PC-3 (cell line): ENCODE measurements at regions not wholly inside any gene's neighbourhood (a gene's known extent, or its start where the extent isn't known, plus 50 kb on each side); places are given as distances from the start of the nearest gene placed in this dataset.

ENCODE experiments used
- ATAC-seq: fragments of 200-7000 bp; cut with Tn5 transposase; 2 replicates; pipeline ENCODE4 v1.9.1; 2020; ENCODE audit warnings: mild to moderate bottlenecking, moderate library complexity
- BruUV-seq: library from RNA; stranded (reverse); fragments of 400-500 nt; replicated peaks from 2 replicates; lab custom pipeline; 2021; lab: Mats Ljungman, UMichigan
- CTCF ChIA-PET: fragments of 300-600 bp; sonication (Branson Sonifier 250); formaldehyde crosslinking; loops from one replicate; lab custom pipeline; 2022; ENCODE audit warnings: antibody characterized with exemption; lab: Charles Lee
- POLR2A ChIA-PET: fragments of 300-600 bp; sonication (Branson Sonifier 250); formaldehyde crosslinking; loops from one replicate; lab custom pipeline; 2022; ENCODE audit warnings: antibody characterized with exemption; ENCODE audit not compliant: unreplicated experiment; lab: Charles Lee
- DNase-seq: peaks from one replicate; pipeline ENCODE4 v3.0.0-alpha.2; 2015
- H2AFZ ChIP-seq: fragments of 300-600 bp; sonication (generic); 2 replicates; pipeline ENCODE4 v1.6.0; 2016; ENCODE audit warnings: antibody characterized with exemption, low read length
- H3F3A ChIP-seq: fragments of 300-600 bp; sonication (generic); one replicate; pipeline ENCODE4 v1.6.0; 2017; ENCODE audit warnings: antibody characterized with exemption, low read length, control low read depth, mild to moderate bottlenecking; ENCODE audit not compliant: unreplicated experiment
- H3K27ac ChIP-seq: fragments of 300-600 bp; sonication (generic); 2 replicates; pipeline ENCODE4 v1.5.1; 2016; ENCODE audit warnings: mild to moderate bottlenecking, low read length
- H3K27me3 ChIP-seq: fragments of 300-600 bp; sonication (generic); 2 replicates; pipeline ENCODE4 v1.6.1; 2016; ENCODE audit warnings: low read length, mixed read lengths
- H3K36me3 ChIP-seq: fragments of 300-600 bp; sonication (generic); 2 replicates; pipeline ENCODE4 v1.6.1; 2016; ENCODE audit warnings: low read depth, mixed run types, low read length, mixed read lengths
- H3K4me1 ChIP-seq: fragments of 300-600 bp; sonication (generic); 2 replicates; pipeline ENCODE4 v1.5.1; 2016; ENCODE audit warnings: low read length; ENCODE audit not compliant: insufficient read depth
- H3K4me2 ChIP-seq: fragments of 300-600 bp; sonication (generic); 2 replicates; pipeline ENCODE4 v1.6.0; 2016; ENCODE audit warnings: low read length
- H3K4me3 ChIP-seq: fragments of 300-600 bp; sonication (generic); 2 replicates; pipeline ENCODE4 v1.5.1; 2016; ENCODE audit warnings: mild to moderate bottlenecking, low read length, mixed read lengths
- H3K79me2 ChIP-seq: fragments of 300-600 bp; sonication (generic); 2 replicates; pipeline ENCODE4 v1.6.1; 2017; ENCODE audit warnings: low read length, mixed read lengths
- H3K9ac ChIP-seq: fragments of 300-600 bp; sonication (generic); 2 replicates; pipeline ENCODE4 v1.6.0; 2016; ENCODE audit warnings: mild to moderate bottlenecking, low read length
- H3K9me2 ChIP-seq: fragments of 300-600 bp; sonication (generic); replicated peaks from 2 replicates; pipeline ENCODE4 v1.6.1; 2016; ENCODE audit warnings: mixed run types, low read length, mixed read lengths
- H3K9me3 ChIP-seq: fragments of 300-600 bp; sonication (generic); 2 replicates; pipeline ENCODE4 v1.6.1; 2016; ENCODE audit warnings: low read length, mixed read lengths
- H4K20me1 ChIP-seq: fragments of 300-600 bp; sonication (generic); 2 replicates; pipeline ENCODE4 v1.6.1; 2016; ENCODE audit warnings: low read length, mixed read lengths
- CTCF ChIP-seq: fragments of 300-600 bp; sonication (generic); conservative IDR thresholded peaks from 2 replicates; pipeline ENCODE4 v1.5.1; 2017; ENCODE audit warnings: antibody characterized with exemption, low read depth, mild to moderate bottlenecking, low read length
- EZH2 ChIP-seq: fragments of 300-600 bp; sonication (generic); IDR thresholded peaks from one replicate; pipeline ENCODE4 v1.6.1; 2017; ENCODE audit warnings: antibody characterized with exemption, mild to moderate bottlenecking, low read length; ENCODE audit not compliant: unreplicated experiment
- EZH2phosphoT487 ChIP-seq: fragments of 300-600 bp; sonication (generic); IDR thresholded peaks from 2 replicates; pipeline ENCODE4 v1.6.1; 2018; ENCODE audit warnings: mild to moderate bottlenecking, antibody characterized with exemption, low read length, borderline replicate concordance
- intact Hi-C: fragments of 100-400 bp; cut with micrococcal nuclease; formaldehyde crosslinking; loops from 2 replicates; pipeline ENCODE4 v1.9.0; 2023

DNA sequence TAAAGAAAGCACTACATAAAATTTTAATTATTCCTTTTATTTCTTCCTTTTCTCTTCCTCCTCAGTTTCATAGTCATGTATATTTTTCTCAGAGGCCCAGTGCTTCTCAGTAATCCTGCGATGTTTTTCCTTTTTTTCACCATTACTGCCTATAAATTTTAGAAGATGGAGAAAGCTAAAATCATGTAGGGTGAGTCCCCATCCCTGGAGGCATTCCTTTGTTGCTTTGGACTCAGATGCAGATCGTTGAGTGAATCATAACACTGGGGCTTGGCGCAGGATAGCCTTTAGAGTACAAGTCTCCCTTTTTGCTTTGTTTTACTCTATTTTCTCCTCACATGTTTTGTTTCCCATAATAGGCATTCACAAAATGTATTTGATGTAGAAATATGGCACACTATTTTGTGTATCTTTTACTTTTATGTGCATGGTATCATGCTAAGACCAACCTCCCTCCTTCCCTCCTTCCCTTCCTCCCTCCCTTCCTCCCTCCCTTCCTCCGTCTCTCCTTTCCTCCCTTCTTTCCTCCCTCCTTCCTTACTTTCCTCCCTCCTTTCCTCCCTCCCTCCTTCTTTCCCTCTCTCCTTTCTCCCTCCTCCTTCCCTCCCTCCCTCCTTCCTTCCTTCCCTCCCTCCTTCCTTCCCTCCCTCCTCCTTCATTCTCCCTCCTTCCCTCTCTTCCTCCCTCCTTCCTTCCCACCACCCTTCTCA lies 72.4 kb downstream of the NUDT12 start:
- Histone ChIP-seq H3K9me3 (peaks cover 6% of the 10 kb centered on the region; the same call in 1 of the 2 replicates), H3K9ac (no peak overlapping the region), H2AFZ (no peak overlapping the region), H3K27ac (no peak overlapping the region), H3K27me3 (no peaks in the 10 kb centered on the region), H3K4me3 (no peak overlapping the region), H3F3A (no peaks in the 10 kb centered on the region), H3K9me2 (no peaks in the 10 kb centered on the region), H3K4me1 (no peaks in the 10 kb centered on the region), H3K4me2 (no peak overlapping the region), H3K79me2 (no peaks in the 10 kb centered on the region), H3K36me3 (no peaks in the 10 kb centered on the region), H4K20me1 (no peaks in the 10 kb centered on the region)
- DNase-seq (no peak), ATAC-seq (no peak)
- intact Hi-C loops = no loop called here
- TF ChIP-seq EZH2 = no peak
- no peak for TF ChIP-seq EZH2phosphoT487
- TF ChIP-seq CTCF = no peak
- CTCF ChIA-PET = no interaction called here
- BruUV-seq = no TSS peak
- POLR2A ChIA-PET = interaction anchor here (0.5 kb wide), 1 partner anchor 132 kb away, joined by 4 read pairs; no protein-coding TSS in a partner anchor

DNA sequence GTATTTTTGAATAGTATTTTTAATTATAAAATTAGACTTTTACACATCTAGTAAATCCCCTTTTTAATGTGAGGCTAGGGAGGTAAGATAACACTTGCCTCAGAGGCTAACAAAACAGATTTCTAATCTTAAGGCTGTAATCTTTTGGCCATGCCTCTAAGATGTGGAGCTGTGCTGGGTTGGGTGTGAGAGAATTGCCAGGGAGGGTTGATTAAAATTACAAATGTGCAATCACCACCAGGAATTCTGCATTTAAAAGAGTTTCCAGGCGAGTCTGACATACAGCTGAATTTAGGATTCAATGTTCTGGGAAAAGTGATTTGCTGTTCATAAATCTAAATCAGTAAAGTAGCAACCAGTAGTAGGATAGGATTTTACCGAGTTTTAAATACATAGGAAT lies 73.3 kb downstream of the NUDT12 start:
- H3F3A ChIP-seq = no peaks in the 10 kb centered on the region
- no peaks in the 10 kb centered on the region for H3K9me2 ChIP-seq
- H3K36me3 ChIP-seq = no peaks in the 10 kb centered on the region
- no peak overlapping the region for H3K4me2 ChIP-seq
- ChIA-PET POLR2A (no interaction called here), CTCF (no interaction called here)
- H3K27me3 ChIP-seq = no peaks in the 10 kb centered on the region
- no peak overlapping the region for H3K4me3 ChIP-seq
- H3K4me1 ChIP-seq = no peaks in the 10 kb centered on the region
- H3K79me2 ChIP-seq = no peaks in the 10 kb centered on the region
- no peak overlapping the region for H2AFZ ChIP-seq
- ATAC-seq (no peak), DNase-seq (no peak)
- TF ChIP-seq CTCF (no peak), EZH2 (no peak), EZH2phosphoT487 (no peak)
- H3K9me3 ChIP-seq = peaks cover 4% of the 10 kb centered on the region; the same call in 1 of the 2 replicates
- H3K9ac ChIP-seq = no peak overlapping the region
- H4K20me1 ChIP-seq = no peaks in the 10 kb centered on the region
- intact Hi-C loops = no loop called here
- BruUV-seq = no TSS peak
- no peak overlapping the region for H3K27ac ChIP-seq

DNA sequence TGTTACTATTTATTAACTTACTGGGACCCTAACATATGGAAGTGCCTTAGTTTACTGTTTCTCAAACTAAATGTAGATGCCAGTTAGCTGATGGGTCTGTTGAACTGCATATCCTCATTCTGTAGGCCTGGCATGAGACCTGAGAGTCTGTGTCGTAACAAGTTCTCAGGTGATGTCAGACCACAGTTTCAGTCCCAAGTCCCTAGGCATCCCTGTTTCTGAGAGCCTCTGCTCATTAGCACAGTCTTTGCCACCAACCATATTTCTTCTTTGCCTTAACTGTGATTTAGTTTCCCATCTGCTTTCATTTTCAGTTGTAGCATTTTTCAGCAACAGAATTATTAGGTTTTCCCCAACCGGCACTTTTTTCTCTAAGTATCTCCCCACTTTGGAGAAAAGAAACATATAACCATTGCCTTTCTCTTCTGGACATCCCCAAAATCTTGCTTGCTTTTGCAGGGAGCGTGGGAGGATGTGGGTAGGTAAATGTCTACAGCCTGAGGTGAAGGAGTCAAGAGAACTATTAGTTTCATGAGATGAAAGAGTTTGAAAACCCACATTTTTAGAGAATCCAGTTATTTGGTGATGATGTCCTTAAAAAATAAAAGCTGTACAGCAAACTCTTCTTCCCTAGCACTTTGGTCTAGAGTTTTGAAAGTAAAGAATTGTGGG lies 74.6 kb downstream of the NUDT12 start:
- Histone ChIP-seq H3K27ac (no peak overlapping the region), H3F3A (no peaks in the 10 kb centered on the region), H3K4me3 (no peak overlapping the region), H3K4me2 (no peak overlapping the region), H4K20me1 (no peaks in the 10 kb centered on the region), H3K4me1 (no peaks in the 10 kb centered on the region), H3K9me2 (no peaks in the 10 kb centered on the region), H3K9ac (no peak overlapping the region), H3K27me3 (no peaks in the 10 kb centered on the region), H3K79me2 (no peaks in the 10 kb centered on the region), H3K9me3 (no peaks in the 10 kb centered on the region), H2AFZ (no peak overlapping the region), H3K36me3 (no peaks in the 10 kb centered on the region)
- no TSS peak for BruUV-seq
- ChIA-PET POLR2A (no interaction called here), CTCF (no interaction called here)
- no peak for DNase-seq
- no peak for TF ChIP-seq EZH2
- intact Hi-C loops = no loop called here
- ATAC-seq = no peak
